Trophoblast cell (in vitro differentiated cells and primary cell): ENCODE measurements at regions not wholly inside any gene's neighbourhood (a gene's known extent, or its start where the extent isn't known, plus 50 kb on each side); places are given as distances from the start of the nearest gene placed in this dataset.

Experiments
- DNase-seq, 2 donors: peaks; one replicate each; pipeline ENCODE4 v3.0.0-alpha.2; 2016
- H2AFZ ChIP-seq: 2 replicates; pipeline ENCODE4 v1.6.1; 2013; ENCODE audit warnings: low read length, moderate library complexity, mild to moderate bottlenecking; ENCODE audit not compliant: insufficient read depth, poor library complexity
- H2AK5ac ChIP-seq: 2 replicates; pipeline ENCODE4 v1.6.1; 2013; ENCODE audit warnings: mild to moderate bottlenecking, low read length
- H2BK120ac ChIP-seq: 2 replicates; pipeline ENCODE4 v1.6.1; 2013; ENCODE audit warnings: low read length, mild to moderate bottlenecking, moderate library complexity; ENCODE audit not compliant: insufficient read depth, poor library complexity
- H2BK12ac ChIP-seq: 2 replicates; pipeline ENCODE4 v1.6.1; 2013; ENCODE audit warnings: mild to moderate bottlenecking, low read length, moderate library complexity
- H2BK5ac ChIP-seq: 2 replicates; pipeline ENCODE4 v1.6.1; 2013; ENCODE audit warnings: low read length, low read depth, moderate library complexity, mild to moderate bottlenecking; ENCODE audit not compliant: poor library complexity
- H3K14ac ChIP-seq: 2 replicates; pipeline ENCODE4 v1.6.1; 2013; ENCODE audit warnings: mild to moderate bottlenecking, low read length
- H3K18ac ChIP-seq: 2 replicates; pipeline ENCODE4 v1.6.1; 2013; ENCODE audit warnings: mild to moderate bottlenecking, low read length
- H3K23ac ChIP-seq: 2 replicates; pipeline ENCODE4 v1.6.1; 2013; ENCODE audit warnings: low read length
- H3K27ac ChIP-seq: 2 replicates; pipeline ENCODE4 v1.5.1; 2013; ENCODE audit warnings: low read depth, mild to moderate bottlenecking, inconsistent platforms, low read length, moderate library complexity
- H3K27me3 ChIP-seq: 2 replicates; pipeline ENCODE4 v1.6.1; 2013; ENCODE audit warnings: inconsistent platforms, mild to moderate bottlenecking, low read length, moderate library complexity; ENCODE audit not compliant: insufficient read depth
- H3K36me3 ChIP-seq, 2 experiments: 1 replicate in 1 of 2; 2 replicates in 1 of 2; pipeline ENCODE4 v1.6.1; 2013; ENCODE audit warnings: low read length in 2 of 2, mild to moderate bottlenecking in 2 of 2, moderate library complexity in 1 of 2; ENCODE audit not compliant: insufficient read depth in 2 of 2, control insufficient read depth in 1 of 2
- H3K4ac ChIP-seq: 2 replicates; pipeline ENCODE4 v1.6.1; 2013; ENCODE audit warnings: low read depth, mild to moderate bottlenecking, low read length, moderate library complexity
- H3K4me1 ChIP-seq, 2 experiments: 1 replicate in 1 of 2; 2 replicates in 1 of 2; pipeline ENCODE4 v1.6.1; 2013; ENCODE audit warnings: low read length in 2 of 2, mild to moderate bottlenecking in 2 of 2, moderate library complexity in 1 of 2; ENCODE audit not compliant: insufficient read depth in 2 of 2, control insufficient read depth in 1 of 2
- H3K4me2 ChIP-seq: 2 replicates; pipeline ENCODE4 v1.6.1; 2013; ENCODE audit warnings: inconsistent platforms, mild to moderate bottlenecking, low read length, moderate library complexity
- H3K4me3 ChIP-seq: 2 replicates; pipeline ENCODE4 v1.5.1; 2013; ENCODE audit warnings: mild to moderate bottlenecking, low read depth, low read length, inconsistent platforms
- H3K79me1 ChIP-seq: one replicate; pipeline ENCODE4 v1.6.1; 2013; ENCODE audit warnings: low read length
- H3K79me2 ChIP-seq: 2 replicates; pipeline ENCODE4 v1.6.1; 2013; ENCODE audit warnings: low read length, mild to moderate bottlenecking; ENCODE audit not compliant: control insufficient read depth, insufficient read depth, poor library complexity
- H3K9ac ChIP-seq: 2 replicates; pipeline ENCODE4 v1.6.1; 2013; ENCODE audit warnings: mild to moderate bottlenecking, low read length
- H3K9me3 ChIP-seq: 2 replicates; pipeline ENCODE4 v1.6.1; 2013; ENCODE audit warnings: low read depth, mild to moderate bottlenecking, control low read depth, inconsistent platforms, low read length; ENCODE audit not compliant: insufficient read depth
- H4K12ac ChIP-seq: 2 replicates; pipeline ENCODE4 v1.6.1; 2013; ENCODE audit warnings: low read depth, mild to moderate bottlenecking, low read length, moderate library complexity
- H4K8ac ChIP-seq: 2 replicates; pipeline ENCODE4 v1.6.1; 2013; ENCODE audit warnings: low read depth, mild to moderate bottlenecking, low read length, moderate library complexity
- H4K91ac ChIP-seq: one replicate; pipeline ENCODE4 v1.6.1; 2013; ENCODE audit warnings: low read depth, mild to moderate bottlenecking, low read length, moderate library complexity
- WGBS: extraction: QIAGEN DNeasy Blood & Tissue Kit; methylation state at CpG from one replicate; pipeline ENCODE4 v1.1.7; 2013; ENCODE audit warnings: missing lambda C conversion rate; ENCODE audit not compliant: insufficient read length, insufficient coverage; ENCODE audit errors: extremely low coverage; 5-methylcytosine and 5-hydroxymethylcytosine counted together

DNA sequence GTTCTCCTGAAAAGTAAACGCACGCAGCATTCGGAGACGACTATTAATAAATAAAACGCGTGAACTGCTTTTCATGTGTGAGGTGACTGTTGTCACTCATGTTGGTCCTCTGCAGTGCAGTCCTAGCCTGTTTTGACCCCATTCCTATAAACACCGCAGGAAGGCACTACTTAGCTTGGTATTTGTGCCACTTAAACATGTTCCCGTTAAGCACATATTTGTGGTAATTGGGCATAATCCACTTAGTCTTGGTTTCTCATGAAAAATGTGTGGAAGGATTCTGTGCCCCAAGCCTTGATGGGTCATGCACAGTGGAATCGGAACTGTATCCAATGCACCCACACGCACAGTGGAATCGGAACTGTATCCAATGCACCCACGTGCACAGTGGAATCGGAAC is 313.9 kb downstream of the THBS2 start:
- Histone ChIP-seq H3K4me3 (peak overlapping the region; percentile 20), H3K36me3 (no peaks in the 10 kb centered on the region), H3K4me2 (no peak overlapping the region), H2AK5ac (no peak overlapping the region), H3K14ac (no peak overlapping the region), H3K79me2 (no peaks in the 10 kb centered on the region), H3K4ac (no peak overlapping the region), H4K8ac (no peak overlapping the region), H3K9me3 (peaks cover 3% of the 10 kb centered on the region), H3K27ac (no peak overlapping the region), H3K4me1 (no peaks in the 10 kb centered on the region), H3K27me3 (no peaks in the 10 kb centered on the region), H2AFZ (no peak overlapping the region), H3K18ac (no peak overlapping the region), H2BK12ac (no peak overlapping the region), H4K12ac (no peak overlapping the region), H2BK5ac (no peak overlapping the region), H4K91ac (no peak overlapping the region), H3K23ac (no peak overlapping the region), H3K79me1 (no peaks in the 10 kb centered on the region), H2BK120ac (no peak overlapping the region), H3K9ac (no peak overlapping the region)
- DNase-seq = no peak
- no CpG with 5 or more reads among the region's 13 CpGs for WGBS

DNA sequence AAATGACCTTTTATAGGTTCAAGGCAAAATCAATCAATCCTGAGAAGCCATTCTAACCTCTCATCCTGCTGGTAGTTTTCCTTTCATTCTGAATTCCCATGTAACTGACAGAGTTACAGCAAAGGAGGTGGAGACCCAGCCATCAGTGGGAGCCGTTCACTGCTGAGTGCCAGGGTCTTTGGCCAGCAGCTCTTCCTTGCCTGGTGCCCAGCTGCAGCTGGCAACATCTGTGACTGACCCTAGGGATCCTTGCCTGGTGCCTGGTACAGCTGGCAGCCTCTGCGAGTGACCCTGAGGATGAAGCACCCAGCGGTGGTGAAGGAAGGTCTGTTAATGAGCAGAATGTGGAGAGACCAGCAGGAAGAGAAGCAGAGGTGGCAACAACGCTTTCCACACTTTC is 314.6 kb downstream of the THBS2 start:
- Histone ChIP-seq H3K79me2 (no peaks in the 10 kb centered on the region), H3K18ac (no peak overlapping the region), H4K91ac (no peak overlapping the region), H3K4me2 (no peak overlapping the region), H3K4me1 (no peaks in the 10 kb centered on the region), H3K14ac (no peak overlapping the region), H2BK12ac (no peak overlapping the region), H3K27ac (no peak overlapping the region), H3K9ac (no peak overlapping the region), H2AFZ (no peak overlapping the region), H3K9me3 (peaks cover 3% of the 10 kb centered on the region), H2AK5ac (no peak overlapping the region), H4K12ac (no peak overlapping the region), H3K27me3 (no peaks in the 10 kb centered on the region), H2BK5ac (no peak overlapping the region), H4K8ac (no peak overlapping the region), H2BK120ac (no peak overlapping the region), H3K36me3 (no peaks in the 10 kb centered on the region), H3K23ac (no peak overlapping the region), H3K79me1 (no peaks in the 10 kb centered on the region), H3K4me3 (no peak overlapping the region), H3K4ac (no peak overlapping the region)
- WGBS = no CpG with 5 or more reads among the region's 4 CpGs
- DNase-seq = no peak

DNA sequence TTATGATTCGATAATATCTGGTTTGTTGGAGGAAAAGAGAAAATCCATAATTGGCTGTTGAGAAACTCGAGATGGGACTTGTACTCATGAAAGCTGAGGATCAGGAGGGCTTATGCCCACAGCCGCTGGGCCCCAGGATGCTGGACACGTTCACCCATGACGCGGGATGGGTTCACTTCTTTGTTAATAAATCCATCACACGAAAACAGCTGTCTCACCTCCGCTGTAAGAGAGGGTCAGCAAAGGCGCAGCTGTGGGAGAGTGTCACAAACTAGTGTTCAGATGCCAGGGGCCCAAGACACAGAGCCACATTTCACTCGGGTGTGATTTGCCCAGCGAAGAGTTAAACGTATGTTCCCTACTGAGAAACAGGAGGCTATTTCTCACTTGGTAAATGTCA is 315.1 kb downstream of the THBS2 start:
- Histone ChIP-seq H4K12ac (no peak overlapping the region), H3K23ac (no peak overlapping the region), H3K79me1 (no peaks in the 10 kb centered on the region), H4K91ac (no peak overlapping the region), H3K4ac (no peak overlapping the region), H2AFZ (no peak overlapping the region), H3K27me3 (no peaks in the 10 kb centered on the region), H2BK5ac (no peak overlapping the region), H3K79me2 (no peaks in the 10 kb centered on the region), H3K4me1 (no peaks in the 10 kb centered on the region), H3K4me2 (no peak overlapping the region), H3K4me3 (no peak overlapping the region), H2BK12ac (no peak overlapping the region), H3K14ac (no peak overlapping the region), H3K36me3 (no peaks in the 10 kb centered on the region), H2BK120ac (no peak overlapping the region), H3K18ac (no peak overlapping the region), H2AK5ac (no peak overlapping the region), H4K8ac (no peak overlapping the region), H3K9ac (no peak overlapping the region), H3K27ac (no peak overlapping the region), H3K9me3 (peaks cover 3% of the 10 kb centered on the region)
- DNase-seq = no peak
- no CpG with 5 or more reads among the region's 12 CpGs for WGBS

DNA sequence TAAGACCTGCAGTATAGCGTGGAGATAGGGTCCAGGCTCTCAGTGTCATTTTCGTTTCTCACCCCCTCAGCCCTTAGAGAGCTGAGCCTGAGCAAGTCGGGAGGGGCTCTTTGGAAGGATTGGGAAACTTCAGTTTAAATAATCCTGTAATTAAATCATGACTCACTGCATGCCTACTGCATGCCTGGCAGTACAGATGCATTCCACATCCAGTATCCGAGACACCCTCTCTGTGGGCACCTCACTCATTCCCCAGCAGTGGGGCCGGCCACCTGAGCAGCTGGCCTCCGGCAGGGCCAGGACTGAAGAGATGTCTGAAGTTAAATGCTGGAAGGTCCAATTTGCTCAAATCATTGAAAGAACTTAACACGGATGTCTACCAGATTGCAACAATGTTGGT is 316.6 kb downstream of the THBS2 start:
- H3K18ac ChIP-seq = no peak overlapping the region
- DNase-seq = peak; percentile 57 to 71
- no CpG with 5 or more reads among the region's 7 CpGs for whole genome bisulfite sequencing
- H4K8ac ChIP-seq = no peak overlapping the region
- peaks cover 8% of the 10 kb centered on the region for H3K9me3 ChIP-seq
- H2BK120ac ChIP-seq = no peak overlapping the region
- no peak overlapping the region for H3K9ac ChIP-seq
- no peaks in the 10 kb centered on the region for H3K79me1 ChIP-seq
- no peaks in the 10 kb centered on the region for H3K4me1 ChIP-seq
- no peak overlapping the region for H4K12ac ChIP-seq
- no peaks in the 10 kb centered on the region for H3K79me2 ChIP-seq
- no peaks in the 10 kb centered on the region for H3K36me3 ChIP-seq
- no peak overlapping the region for H3K27ac ChIP-seq
- no peak overlapping the region for H3K23ac ChIP-seq
- no peak overlapping the region for H4K91ac ChIP-seq
- no peak overlapping the region for H2BK5ac ChIP-seq
- no peak overlapping the region for H2AFZ ChIP-seq
- H3K4ac ChIP-seq = no peak overlapping the region
- no peak overlapping the region for H2AK5ac ChIP-seq
- H3K27me3 ChIP-seq = no peaks in the 10 kb centered on the region
- no peak overlapping the region for H2BK12ac ChIP-seq
- H3K4me2 ChIP-seq = no peak overlapping the region
- no peak overlapping the region for H3K4me3 ChIP-seq
- no peak overlapping the region for H3K14ac ChIP-seq
